LoVo (cell line): ENCODE measurements at regions not wholly inside any gene's neighbourhood (a gene's known extent, or its start where the extent isn't known, plus 50 kb on each side); places are given as distances from the start of the nearest gene placed in this dataset.

Source experiments
- DNase-seq: peaks from one replicate; pipeline ENCODE4 v3.0.0-alpha.2; 2016; ENCODE audit warnings: low spot score

DNA sequence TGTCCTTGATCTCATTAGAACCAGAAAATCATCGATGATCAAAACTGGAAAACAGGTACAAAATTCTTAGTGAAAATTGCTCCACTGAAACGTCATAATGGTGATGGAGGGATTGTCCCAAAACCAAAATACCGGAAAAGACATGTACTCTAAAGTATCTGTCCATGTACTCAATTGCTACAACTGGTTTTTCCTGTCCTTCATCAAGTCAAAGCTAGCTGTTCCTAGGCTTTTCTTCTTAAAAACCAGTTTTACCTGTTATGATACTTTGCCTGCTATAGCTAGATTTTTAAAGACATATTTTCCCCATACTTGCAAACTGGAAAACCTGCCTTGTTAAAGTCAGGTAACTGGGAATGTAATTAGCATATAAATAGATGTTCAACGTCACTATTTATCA, 50.5 kb upstream of the LRRC1 start:
- peak; percentile 30 for DNase-seq

DNA sequence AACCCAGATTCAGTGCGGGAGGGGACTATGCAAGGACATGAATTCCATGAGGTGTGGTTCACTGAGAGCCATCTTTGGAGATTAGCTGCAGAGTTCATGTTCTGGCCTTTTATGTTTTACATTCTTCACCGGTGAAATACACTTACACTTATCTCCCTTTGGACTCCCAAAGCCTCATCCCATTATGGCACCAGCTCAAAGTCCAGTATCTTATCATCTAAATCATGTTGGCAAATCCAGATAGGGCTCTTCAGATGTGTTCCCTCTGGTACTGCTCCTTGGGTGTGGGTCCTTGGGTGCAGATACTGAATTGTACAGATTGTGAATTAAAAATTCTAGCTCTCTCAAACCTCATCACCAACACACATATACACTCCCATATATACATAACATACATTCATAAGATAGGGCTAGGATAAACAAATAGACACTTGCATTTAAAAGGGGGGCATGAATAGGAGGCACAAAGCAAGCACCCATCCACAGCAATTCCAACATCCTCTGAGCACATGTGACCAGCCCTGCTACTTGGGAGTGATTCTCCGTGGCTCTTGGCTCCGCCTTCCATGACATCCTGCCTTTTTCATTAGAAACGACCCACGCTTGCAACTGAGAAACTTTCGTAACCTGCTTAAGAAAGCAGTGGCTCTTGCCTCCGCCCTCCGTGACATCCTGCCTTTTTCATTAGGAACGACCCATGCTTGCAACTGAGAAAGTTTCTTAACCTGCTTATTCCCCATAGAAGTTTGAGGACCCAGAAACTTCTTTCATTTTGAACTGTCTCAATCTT, 53.6 kb upstream of the LRRC1 start:
- DNase-seq = no peak

DNA sequence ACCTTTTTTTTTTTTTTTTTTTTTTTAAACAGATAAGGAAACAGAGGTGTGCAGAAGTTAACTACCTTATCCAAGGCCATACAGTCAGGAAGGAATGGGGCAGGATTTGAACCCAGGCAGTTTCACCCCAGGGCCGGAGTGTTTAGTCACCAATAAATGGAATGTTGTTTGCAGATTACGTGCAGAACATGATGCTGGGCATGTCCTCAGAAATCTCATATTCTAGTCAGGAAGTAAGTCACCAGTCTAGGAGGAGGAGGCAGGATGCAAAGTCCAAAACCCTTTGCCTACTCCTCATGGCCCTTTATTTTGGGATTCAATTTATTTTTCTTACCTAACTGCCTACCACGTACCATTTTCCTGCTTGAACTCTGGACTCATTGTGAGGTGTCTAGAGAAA, 57.1 kb upstream of the LRRC1 start:
- DNase-seq = no peak

DNA sequence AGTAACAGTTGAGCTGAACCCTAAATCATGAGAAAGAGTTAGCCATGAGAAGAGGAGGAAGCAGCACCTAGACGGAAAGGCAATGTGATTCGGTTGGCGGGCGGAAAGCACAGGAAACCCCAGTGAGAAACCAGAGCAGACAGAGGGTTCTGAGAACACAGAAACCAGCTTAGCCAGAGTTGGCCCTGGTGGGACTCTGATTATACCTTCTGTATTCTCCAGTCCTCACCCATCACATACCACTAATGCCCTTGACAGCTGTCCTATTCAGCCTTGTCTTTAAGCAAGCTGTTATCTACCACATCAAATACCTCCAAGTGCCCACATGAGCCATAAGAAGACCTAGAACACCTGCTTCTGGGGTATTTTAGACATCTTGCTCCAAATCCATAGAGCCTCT, 58.9 kb upstream of the LRRC1 start:
- no peak for DNase-seq

DNA sequence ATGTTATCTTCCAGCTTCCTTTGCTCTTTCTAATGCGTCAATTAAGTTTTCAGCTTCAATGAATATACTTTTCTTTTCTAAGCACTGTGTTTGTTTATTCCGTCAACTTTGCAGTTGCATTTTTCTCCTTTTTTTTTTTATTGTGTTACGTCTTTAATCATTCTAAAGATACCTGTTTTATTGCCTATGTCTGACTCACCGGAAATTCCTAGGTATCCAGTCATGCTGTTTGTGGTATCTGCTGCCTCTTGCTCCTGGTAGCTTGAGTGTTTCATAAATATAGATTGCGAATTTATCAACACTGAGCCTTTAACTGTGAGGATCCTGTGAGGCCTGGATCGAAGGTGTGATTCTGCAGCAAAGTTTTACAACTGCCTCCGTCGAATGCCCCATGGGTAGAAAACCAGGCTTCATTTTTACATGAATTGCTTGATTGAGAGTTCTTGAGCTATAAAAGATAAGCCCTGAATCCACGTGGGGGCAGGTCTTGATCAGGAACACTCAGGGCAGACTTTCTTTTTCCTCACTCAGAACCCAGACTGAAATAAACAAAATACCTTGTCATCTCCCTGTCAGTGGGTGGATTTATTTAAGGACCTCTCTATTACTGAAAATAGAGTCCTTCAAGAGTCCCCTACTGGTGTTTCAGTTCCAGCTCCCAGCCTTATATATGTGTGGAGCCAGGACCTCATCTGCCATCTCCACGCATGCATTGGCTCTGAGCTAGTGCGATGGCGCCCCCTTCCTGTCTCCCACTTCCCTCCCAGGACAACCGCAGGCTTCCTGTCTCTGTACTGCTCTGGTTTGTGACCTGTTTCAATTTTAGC, 60.1 kb upstream of the LRRC1 start:
- DNase-seq = peak; percentile 92

DNA sequence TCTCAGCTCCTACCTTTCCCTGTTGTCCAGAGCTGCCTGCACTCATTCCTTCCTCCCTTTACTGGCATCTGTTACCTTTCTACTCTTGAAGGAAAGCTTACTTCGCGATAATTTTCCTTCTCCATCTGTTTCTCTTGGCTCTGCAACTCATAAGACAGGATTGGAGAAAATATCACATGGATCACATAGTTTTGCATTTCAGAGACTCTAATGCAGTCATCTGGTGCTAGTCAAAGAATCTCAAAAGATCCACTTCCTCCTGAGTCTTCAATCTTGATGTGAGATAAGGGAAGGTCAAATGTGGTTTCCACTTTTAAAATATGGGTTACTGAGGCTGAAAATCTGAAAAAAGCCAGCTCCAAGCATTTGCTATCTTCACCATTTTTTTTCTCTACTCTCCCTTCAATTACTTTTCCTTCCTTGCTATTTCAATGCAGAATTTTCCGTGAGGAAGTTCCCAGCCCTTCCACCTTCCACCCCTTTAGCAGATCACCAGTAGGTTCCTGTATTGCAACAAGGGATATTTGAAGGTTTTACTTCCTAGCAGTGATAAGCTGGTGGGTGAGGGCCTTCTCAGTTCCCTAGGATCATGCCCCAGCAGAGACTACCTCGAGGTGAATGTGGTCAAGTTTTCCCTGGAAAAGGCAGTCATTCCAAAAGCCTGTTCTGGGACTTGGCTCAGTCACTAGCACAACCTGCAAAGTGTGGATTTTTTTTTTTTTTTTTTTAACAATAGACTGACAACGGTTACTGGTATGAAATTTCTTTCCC, 62.8 kb upstream of the LRRC1 start:
- no peak for DNase-seq

DNA sequence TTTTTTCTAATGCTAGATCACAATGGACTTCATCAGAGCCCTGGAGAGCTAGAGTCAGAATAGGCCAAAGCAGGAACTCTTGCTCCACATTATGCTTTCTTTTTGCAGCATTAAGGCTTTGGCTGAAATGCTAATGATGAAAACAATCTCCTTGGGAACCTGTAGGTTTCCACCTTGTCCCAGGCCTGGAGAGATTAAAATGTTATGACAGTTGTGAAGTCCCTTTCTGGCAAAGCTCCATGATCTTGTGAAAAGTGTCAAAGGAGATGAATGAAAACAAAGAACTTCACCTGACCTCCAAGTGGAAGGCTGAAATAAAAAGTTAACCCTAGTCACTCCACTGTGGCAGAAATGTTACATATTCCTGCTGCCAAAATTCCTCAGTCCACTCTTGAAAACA, 64.0 kb upstream of the LRRC1 start:
- DNase-seq = no peak

DNA sequence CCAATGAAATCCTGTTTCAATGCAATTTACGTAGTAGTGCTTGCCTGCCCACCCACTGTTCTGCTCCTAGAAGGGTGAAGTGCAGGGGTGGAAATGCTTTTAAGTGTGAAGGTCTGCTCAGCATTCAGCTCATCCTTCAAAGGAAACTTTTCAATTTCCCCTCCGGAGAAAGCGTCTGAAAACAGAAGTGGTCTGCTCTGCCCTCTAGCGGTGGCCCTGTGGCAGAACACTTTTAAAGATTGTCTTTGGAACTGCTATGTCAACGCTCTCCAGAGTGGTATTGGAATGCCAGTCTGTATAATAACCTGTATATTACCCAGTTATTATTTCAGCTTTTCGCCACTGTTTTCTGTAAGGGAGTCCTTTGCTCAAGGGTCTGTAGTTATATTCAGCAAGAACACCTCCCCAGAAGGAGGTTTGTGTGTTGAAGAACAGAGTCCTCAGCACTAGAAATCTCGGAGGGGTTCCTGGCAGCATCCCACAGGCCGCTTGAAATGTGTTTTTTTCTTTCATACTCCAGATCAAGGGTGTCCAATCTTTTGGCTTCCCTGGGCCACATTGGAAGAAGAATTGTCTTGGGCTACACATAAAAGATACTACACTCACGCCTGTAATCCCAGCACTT, 63.1 kb upstream of the KLHL31 start:
- peak; percentile 48 for DNase-seq

DNA sequence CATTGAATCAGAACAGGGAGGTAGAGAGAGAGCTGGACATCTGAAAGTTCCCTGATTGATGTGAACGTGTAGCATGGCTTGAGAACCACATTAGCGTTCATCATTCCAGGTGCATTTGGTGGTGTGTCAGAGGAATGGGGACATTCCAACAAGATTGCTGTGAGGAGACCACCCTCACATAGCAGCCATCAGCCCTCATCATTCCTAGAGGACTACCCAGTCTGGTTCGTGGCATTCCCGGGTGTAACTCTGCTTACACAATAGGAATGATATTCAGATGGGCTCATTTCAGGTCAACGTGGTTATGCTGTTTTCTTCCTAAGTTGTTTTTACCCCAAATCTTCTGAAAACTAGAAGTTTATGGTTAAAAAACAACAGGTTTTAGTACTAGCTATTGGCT, 62.2 kb upstream of the KLHL31 start:
- no peak for DNase-seq

DNA sequence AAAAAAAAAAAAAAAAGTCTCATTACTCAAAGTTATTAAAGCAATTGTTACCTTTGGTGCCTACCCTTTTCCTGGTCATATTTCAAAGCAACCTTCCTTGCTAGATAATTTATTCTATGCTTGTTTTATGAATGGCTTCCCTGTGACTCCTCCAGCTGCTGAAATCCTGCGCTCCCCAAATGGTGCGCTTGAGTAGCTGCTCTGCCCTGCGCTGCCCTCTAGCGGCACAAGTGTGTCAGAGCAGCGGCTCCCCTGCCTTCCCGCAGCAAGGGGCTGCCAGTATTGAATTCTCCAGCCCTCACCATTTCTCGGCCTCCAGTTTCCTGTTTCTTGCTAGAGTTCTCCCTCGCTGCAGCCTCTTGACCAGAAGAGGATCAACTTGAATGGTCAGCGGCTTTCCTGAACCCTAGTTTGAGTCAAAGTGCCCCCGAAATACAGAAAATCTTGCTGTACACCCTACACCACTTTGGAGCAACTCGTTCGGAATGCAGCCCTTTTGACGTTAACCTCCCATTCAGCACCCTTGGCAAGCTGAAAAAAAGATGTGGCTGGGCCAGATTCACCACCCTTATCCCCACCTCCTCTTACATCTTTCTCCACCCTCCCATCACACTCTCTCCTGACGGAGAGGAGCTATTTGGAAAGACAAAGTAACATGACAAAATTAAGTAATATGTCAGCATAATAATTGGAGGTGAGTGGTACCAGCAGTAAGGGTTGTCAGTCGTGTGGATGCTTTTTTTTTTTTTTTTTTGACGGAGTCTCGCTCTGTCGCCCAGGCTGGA, 60.4 kb upstream of the KLHL31 start:
- peak; percentile 76 for DNase-seq

DNA sequence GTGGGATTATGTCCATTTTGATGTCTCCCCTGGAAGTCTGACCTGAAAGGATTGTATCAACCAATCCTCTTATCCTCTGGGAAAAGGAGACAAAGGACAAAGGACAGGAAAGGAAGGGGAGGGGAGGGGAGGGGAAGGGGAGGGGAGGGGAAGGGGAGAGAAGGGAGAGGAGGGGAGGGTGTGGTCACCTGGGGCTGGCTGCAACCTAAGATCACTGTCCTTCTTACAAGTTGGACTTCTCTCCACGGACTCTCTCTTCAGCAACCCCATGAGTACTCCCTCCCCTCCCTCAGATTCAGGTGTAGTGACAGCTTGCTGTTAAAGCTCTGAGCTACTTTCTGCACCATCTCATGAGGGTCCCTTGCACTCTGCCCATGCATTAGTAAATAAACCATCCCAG, 58.9 kb upstream of the KLHL31 start:
- no peak for DNase-seq

DNA sequence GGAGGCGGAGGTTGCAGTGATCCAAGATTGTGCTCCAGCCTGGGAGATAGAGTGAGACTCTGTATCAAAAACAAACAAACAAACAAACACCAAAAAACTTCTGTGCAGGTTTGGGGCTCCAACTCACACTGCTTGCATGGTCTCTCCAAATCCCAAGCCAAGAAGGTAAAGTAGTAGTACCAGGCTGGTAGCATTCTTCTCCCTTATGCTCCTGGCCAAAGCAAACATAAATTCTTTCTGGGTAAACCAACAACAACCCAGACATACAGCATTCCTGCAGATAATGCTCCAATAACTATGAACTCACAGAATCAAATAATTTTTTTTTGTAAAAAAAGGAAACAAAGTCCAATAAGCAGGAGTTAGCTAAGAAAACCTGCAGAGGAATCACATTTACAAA, 57.8 kb upstream of the KLHL31 start:
- no peak for DNase-seq

DNA sequence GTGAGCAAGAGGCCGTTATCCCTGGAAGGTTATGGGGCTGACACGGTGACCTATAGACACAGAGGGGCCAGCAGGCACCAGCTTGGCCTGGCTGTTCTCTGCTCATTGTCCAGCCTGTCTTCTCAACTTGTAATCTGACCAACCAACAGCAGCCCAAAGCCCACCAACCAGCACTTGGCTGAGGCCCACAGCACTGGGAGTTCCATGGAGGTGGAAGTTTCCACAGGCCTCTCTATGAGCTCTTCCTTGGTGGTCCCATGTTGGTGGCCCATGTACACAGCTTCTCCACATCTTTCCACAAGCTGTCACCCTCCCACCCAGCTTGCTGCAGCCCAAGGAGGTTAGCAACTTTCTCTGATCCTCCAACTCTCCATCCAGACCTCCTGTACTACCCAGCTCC, 56.2 kb upstream of the KLHL31 start:
- DNase-seq = no peak

DNA sequence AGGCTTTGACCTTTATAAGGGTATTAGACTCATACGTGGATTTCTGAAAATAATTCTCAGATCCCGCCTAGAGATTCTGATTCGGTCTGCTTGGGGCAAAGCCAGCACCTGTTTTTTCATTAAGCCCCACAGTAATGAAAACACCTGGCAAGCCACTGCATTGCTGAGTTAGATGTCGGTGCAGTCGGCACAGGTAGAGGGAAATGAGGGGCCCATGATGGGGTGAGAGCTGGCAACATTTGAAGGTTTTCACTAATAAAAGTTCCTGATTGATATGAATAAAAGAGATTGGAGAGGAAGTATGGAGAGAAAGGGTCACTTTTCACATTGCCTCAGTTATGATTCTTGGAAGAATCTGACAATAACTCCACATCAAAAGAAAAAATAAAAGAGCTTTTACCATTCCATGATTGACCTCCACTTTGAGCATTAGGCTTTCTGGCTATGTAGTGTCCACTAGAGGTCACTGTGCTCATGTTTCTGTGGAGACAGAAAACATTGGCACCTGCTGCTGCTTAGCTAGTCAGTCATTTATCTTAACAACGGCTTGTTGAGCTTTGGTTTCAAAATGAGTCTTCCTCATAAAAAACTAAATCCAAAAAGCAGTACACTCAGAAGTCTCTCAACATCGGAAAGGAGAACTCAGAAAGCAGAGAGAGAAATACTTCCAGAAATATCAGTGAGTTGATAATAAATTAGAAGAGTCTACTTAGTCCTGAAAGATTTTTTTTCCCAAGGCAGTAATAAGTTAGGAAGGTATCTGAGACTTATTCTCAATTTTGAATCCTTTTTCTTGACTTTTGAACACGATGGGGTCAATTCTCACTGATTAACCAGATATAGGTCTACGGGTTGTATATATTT, 53.3 kb upstream of the KLHL31 start:
- peak; percentile 91 for DNase-seq

DNA sequence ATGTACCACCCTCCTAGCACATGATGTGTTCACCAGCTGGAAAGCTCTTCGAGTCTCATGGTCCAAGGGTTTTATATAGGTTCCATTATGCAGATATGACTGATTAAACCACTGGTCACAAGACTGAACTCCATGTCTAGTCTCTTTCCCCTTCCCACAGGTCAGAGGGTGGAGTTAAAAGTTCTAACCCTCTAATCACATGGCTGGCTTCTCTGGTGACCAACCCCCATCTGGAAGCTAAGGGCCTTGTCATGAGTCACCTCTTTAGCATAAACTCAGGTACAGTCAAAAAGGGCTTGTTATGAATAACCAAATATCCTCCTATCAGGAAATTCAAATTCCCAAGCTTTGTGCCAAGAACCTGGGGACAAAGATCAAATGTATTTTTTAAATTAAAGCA, 52.0 kb upstream of the KLHL31 start:
- DNase-seq = no peak

DNA sequence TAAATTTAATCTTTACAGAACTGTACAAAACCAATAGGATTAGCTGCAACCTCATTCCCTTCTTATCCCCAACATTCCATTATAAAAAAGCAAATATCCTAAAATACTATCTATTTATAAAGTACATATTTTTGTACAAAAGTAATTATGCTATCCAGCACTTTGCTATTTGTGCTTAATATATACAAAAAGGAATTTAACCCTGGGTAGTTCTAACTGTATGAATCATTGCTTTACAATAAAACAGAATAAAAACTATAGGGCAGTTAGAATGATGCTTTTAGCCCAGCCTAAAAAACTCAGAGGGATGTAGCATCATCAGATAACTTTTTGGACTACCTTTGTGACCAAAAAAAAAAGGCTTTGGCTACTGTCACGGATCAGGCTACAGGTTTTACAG, 49.9 kb upstream of the KLHL31 start:
- no peak for DNase-seq
